GM12864 (cell line): ENCODE measurements at regions not wholly inside any gene's neighbourhood (a gene's known extent, or its start where the extent isn't known, plus 50 kb on each side); places are given as distances from the start of the nearest gene placed in this dataset.

Experiments used
- DNase-seq: peaks from one replicate; pipeline ENCODE4 v3.0.0-alpha.2; 2011; ENCODE audit warnings: low read depth
- H3K4me3 ChIP-seq: 2 replicates; pipeline ENCODE4 v1.5.1; 2011; ENCODE audit warnings: mild to moderate bottlenecking, low read depth, low read length, control low read depth
- TF ChIP-seq, protein P1 (sequence below): IDR thresholded peaks from 2 replicates; pipeline ENCODE4 v1.5.1; 2011; ENCODE audit warnings: low read depth, mild to moderate bottlenecking, moderate library complexity, low read length, control low read depth, inconsistent platforms; ENCODE audit errors: missing control alignments

- no peak overlapping the region for H3K4me3 ChIP-seq
- DNase-seq = no peak
- TF ChIP-seq, protein P1, sequence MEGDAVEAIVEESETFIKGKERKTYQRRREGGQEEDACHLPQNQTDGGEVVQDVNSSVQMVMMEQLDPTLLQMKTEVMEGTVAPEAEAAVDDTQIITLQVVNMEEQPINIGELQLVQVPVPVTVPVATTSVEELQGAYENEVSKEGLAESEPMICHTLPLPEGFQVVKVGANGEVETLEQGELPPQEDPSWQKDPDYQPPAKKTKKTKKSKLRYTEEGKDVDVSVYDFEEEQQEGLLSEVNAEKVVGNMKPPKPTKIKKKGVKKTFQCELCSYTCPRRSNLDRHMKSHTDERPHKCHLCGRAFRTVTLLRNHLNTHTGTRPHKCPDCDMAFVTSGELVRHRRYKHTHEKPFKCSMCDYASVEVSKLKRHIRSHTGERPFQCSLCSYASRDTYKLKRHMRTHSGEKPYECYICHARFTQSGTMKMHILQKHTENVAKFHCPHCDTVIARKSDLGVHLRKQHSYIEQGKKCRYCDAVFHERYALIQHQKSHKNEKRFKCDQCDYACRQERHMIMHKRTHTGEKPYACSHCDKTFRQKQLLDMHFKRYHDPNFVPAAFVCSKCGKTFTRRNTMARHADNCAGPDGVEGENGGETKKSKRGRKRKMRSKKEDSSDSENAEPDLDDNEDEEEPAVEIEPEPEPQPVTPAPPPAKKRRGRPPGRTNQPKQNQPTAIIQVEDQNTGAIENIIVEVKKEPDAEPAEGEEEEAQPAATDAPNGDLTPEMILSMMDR = no peak
These were observed 201.3 kb upstream of the TCERG1L start for GRCh38 chr10:131512852-131513251.

- TF ChIP-seq, protein P1 = no peak
- H3K4me3 ChIP-seq = no peak overlapping the region
- DNase-seq = no peak
These were observed 201.9 kb upstream of the TCERG1L start for GRCh38 chr10:131513445-131513844.

DNA sequence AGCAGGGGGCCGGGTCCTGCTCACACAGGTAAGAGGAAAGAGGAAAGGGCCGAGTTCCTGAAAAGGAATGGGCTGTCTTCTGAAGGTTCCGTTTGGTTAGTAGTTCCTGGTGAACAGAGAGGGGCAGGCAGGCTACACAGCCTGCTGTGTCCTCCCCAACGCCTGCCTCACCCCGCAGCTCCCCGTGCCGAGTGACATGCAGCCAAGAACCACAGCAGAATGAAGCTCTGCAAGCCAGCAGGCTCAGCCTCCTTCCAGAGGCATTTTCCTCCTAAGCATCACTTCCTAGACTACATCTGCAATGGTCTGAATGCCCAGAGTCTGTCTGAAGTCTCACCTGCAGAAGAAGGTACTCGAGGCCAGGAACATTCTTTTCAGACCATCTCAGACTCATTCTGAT, 202.4 kb upstream of the TCERG1L start:
- TF ChIP-seq, protein P1 = no peak
- no peak overlapping the region for H3K4me3 ChIP-seq
- no peak for DNase-seq

- H3K4me3 ChIP-seq = no peak overlapping the region
- DNase-seq = no peak
- TF ChIP-seq, protein P1 = no peak
These were observed 202.9 kb upstream of the TCERG1L start for GRCh38 chr10:131514454-131514853.

DNA sequence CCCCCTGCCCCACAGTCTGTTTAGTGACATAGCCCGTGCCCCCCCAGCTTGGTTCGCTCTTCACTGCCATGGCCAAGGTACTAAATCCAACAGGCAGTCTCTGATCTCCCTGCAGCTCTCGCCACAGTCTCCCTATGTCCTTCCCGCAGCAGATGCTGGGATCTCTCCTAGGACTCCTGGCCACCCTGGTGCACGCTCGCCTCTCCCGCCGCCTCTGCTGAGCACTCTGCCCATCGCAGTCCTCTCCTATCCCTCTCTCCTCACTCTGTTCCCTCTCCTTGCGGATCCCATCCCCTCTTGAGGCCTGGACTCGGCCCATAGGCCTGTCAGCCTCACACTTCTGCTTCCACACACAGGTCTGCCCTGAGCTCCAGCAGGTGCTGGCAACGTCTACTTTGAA, 204.8 kb upstream of the TCERG1L start:
- DNase-seq = no peak
- TF ChIP-seq, protein P1 = no peak
- H3K4me3 ChIP-seq = no peak overlapping the region

DNA sequence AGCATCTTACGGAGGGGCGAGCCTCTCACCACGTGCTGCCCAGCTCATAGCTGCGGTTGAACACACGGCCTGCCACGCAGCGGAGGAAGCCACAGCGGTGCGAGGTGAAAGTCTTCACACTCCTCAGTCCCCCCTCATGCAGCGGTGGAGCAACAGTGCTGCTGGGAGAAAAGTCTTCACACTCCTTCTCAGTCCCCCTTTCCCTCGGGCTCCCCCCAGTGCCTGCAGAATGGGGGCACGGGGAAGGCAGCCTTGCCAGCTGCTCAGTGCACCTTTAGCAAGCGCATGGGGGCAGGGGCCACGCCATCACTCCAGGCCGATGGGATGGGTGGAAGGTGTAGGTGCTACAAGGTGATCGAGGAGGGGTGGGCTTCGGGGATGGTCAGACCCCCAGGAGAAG, 206.3 kb upstream of the TCERG1L start:
- TF ChIP-seq, protein P1 = no peak
- DNase-seq = no peak
- no peak overlapping the region for H3K4me3 ChIP-seq

DNA sequence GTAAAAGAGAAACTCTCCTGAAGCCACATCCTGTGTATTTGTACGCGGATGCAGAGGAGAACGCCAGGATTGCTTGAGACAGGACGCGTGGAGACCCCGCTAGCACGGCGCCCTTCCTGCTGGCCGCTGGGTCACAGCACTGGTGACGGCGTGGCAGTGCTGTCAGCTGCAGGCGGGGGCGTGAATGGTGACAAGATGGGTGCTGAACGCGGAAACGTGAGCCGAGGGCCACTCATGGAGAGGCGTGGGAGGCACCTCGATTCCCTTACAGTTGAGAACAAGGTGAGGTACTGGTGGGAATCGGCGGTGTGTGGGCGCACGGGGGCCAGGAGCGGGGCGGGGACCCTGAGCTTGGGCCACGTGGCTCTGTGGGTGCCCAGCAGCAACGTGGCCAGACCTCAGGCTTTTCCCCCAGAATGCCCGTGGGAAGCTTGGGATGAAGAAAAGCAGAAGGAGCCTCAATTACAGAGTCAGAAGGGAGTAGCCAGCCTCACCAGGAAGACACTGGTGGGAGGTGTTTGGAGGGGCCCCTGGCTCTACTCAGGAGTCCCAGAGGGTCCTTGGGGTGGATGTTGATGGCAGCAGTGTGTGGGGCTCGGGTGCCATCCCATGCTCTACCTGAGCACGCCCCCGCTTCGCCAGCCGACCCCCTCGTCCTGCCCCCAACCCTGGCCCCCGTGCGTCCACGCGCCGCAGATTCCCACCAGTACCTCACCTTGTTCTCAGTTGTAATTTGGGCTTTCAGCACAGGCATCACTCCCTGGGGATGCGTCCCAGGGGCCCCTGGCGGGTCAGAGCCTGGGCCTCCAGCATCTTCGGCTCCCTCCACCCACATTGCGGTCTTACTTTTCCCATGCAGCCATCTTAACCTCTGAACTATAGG, 208.4 kb upstream of the TCERG1L start:
- no peak for DNase-seq
- TF ChIP-seq, protein P1 = no peak
- no peak overlapping the region for H3K4me3 ChIP-seq
